Esophagus squamous epithelium (tissue), 4 donors: ENCODE measurements at regions not wholly inside any gene's neighbourhood (a gene's known extent, or its start where the extent isn't known, plus 50 kb on each side); places are given as distances from the start of the nearest gene placed in this dataset.

Source experiments
- CTCF ChIP-seq, 6 experiments: fragments of 450-650 bp in 4 of 6; fragments of 200-600 bp in 2 of 6; sonication (generic) in 2 of 6; IDR thresholded peaks; one replicate each; pipeline ENCODE4 v1.5.1; 2016 to 2019; ENCODE audit warnings: antibody characterized with exemption in 6 of 6, mild to moderate bottlenecking in 4 of 6, moderate library complexity in 4 of 6
- POLR2A ChIP-seq, 4 donors: fragments of 450-650 bp; IDR thresholded peaks; one replicate each; pipeline ENCODE4 v1.6.1; 2017; ENCODE audit warnings: antibody characterized with exemption in 4 of 4, mild to moderate bottlenecking in 4 of 4, moderate library complexity in 3 of 4

- TF ChIP-seq CTCF (IDR thresholded peaks at IDR 0.05) (no peak), POLR2A (IDR thresholded peaks at IDR 0.05) (no peak)
Observed at GRCh38 chr18:55119016-55119415, 159.8 kb upstream of the CCDC68 start.
